ENCODE measurements at regions not wholly inside any gene's neighbourhood (a gene's known extent, or its start where the extent isn't known, plus 50 kb on each side); places are given as distances from the start of the nearest gene placed in this dataset.

- TF ChIP-seq CTCF (IDR thresholded peaks at IDR 0.05) (no peak), POLR2A (IDR thresholded peaks at IDR 0.05) (no peak), POLR2AphosphoS5 (IDR thresholded peaks at IDR 0.05; ENCODE audit: insufficient read depth in 1 of 2, low read depth in 1 of 2) (no peak)
These were observed 249.7 kb upstream of the NPY start for GRCh38 chr7:24034251-24034650.
